ENCODE measurements at regions not wholly inside any gene's neighbourhood (a gene's known extent, or its start where the extent isn't known, plus 50 kb on each side); places are given as distances from the start of the nearest gene placed in this dataset.
A peak's percentile ranks its signal among the peaks of the same experiment; 100 is the strongest.
"Not testable (repeated sequence)": the region's sequence is repeated elsewhere in the genome, so short reads cannot be mapped to it uniquely, and the experiment has no call there.

DNA sequence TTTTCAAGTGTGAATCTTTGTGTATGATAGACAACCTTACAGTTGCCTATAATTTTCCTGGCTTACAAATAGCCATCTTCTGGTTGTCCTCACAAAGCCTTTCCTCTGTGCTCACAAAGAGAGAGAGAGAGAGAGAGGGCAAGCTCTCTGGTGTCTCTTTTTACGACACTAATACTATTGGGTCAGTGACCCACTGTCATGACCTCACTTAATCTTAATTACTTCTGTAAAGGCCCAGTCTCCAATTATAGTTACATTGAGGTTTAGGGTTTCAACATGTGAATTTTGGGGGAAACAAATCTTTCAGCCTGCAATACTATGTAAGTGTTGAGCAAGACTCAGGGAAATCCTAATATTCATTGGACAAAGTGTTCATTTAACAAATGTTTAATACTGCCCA, 167.4 kb upstream of the COL11A1 start:
- no peaks in the 10 kb centered on the region for H3K4me1 ChIP-seq (ENCODE audit: control insufficient read depth, extremely low read depth, insufficient read depth, low read length)
- no peak for TF ChIP-seq EZH2 (IDR thresholded peaks at IDR 0.05; ENCODE audit: low read length, missing control alignments)
- TF ChIP-seq, protein P1, sequence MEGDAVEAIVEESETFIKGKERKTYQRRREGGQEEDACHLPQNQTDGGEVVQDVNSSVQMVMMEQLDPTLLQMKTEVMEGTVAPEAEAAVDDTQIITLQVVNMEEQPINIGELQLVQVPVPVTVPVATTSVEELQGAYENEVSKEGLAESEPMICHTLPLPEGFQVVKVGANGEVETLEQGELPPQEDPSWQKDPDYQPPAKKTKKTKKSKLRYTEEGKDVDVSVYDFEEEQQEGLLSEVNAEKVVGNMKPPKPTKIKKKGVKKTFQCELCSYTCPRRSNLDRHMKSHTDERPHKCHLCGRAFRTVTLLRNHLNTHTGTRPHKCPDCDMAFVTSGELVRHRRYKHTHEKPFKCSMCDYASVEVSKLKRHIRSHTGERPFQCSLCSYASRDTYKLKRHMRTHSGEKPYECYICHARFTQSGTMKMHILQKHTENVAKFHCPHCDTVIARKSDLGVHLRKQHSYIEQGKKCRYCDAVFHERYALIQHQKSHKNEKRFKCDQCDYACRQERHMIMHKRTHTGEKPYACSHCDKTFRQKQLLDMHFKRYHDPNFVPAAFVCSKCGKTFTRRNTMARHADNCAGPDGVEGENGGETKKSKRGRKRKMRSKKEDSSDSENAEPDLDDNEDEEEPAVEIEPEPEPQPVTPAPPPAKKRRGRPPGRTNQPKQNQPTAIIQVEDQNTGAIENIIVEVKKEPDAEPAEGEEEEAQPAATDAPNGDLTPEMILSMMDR (conservative IDR thresholded peaks at IDR 0.05 in 1 of 2, IDR thresholded peaks at IDR 0.05 in 1 of 2; ENCODE audit: low read depth in 1 of 2, low read length in 2 of 2), result no peak
- peak in 1 of 2 donors; percentile 37 for DNase-seq (ENCODE audit: low read depth in 2 of 2)
- no peaks in the 10 kb centered on the region for H3K27me3 ChIP-seq (ENCODE audit: control insufficient read depth, insufficient read depth, low read length)
- H3K27ac ChIP-seq (ENCODE audit: insufficient read depth, low read length), result no peak overlapping the region
- H3K36me3 ChIP-seq (ENCODE audit: control insufficient read depth, insufficient read depth, low read length), result no peaks in the 10 kb centered on the region
- H3K4me2 ChIP-seq (ENCODE audit: extremely low read depth, insufficient read depth, low read length), result no peak overlapping the region
- H2AFZ ChIP-seq (ENCODE audit: low read length), result no peak overlapping the region
- no peaks in the 10 kb centered on the region for H3K79me2 ChIP-seq (ENCODE audit: control insufficient read depth, insufficient read depth, low read length)
- no peaks in the 10 kb centered on the region for H3K9me3 ChIP-seq (ENCODE audit: control insufficient read depth, insufficient read depth, low read depth, low read length)
- H3K9ac ChIP-seq (ENCODE audit: insufficient read depth, low read length), result no peak overlapping the region
- H4K20me1 ChIP-seq (ENCODE audit: control insufficient read depth, extremely low read depth, insufficient read depth, low read length), result no peaks in the 10 kb centered on the region
- no peak overlapping the region for H3K4me3 ChIP-seq (replicated peaks in 1 of 4; ENCODE audit: control extremely low read depth in 1 of 4, insufficient read depth in 1 of 4, low read depth in 3 of 4, low read length in 4 of 4)

DNA sequence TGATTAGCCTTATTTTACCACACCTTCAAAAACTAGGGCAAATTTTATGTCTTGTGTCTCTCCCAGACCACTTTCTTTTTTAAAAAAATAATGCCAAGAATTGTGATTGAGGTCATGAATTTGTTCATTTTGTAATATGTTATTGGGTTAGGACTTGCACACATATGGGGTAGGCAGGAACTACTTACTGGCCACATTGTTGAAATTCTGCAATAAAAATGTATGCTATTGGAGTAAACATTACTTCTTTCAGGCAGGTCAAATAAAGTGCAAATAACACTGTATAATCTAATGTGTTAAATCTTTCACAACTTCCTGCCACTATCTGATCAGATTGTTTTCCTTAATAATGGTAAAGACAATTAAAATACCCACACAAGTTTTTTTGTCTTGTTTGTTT, 166.6 kb upstream of the COL11A1 start:
- TF ChIP-seq, protein P1 (conservative IDR thresholded peaks at IDR 0.05 in 1 of 2, IDR thresholded peaks at IDR 0.05 in 1 of 2; ENCODE audit: low read depth in 1 of 2, low read length in 2 of 2), result no peak
- TF ChIP-seq EZH2 (IDR thresholded peaks at IDR 0.05; ENCODE audit: low read length, missing control alignments), result no peak
- no peaks in the 10 kb centered on the region for H3K79me2 ChIP-seq (ENCODE audit: control insufficient read depth, insufficient read depth, low read length)
- peak in 1 of 2 donors; percentile 26 for DNase-seq (ENCODE audit: low read depth in 2 of 2)
- H3K4me3 ChIP-seq (replicated peaks in 1 of 4; ENCODE audit: control extremely low read depth in 1 of 4, insufficient read depth in 1 of 4, low read depth in 3 of 4, low read length in 4 of 4), result no peak overlapping the region
- H3K9ac ChIP-seq (ENCODE audit: insufficient read depth, low read length), result no peak overlapping the region
- H3K4me2 ChIP-seq (ENCODE audit: extremely low read depth, insufficient read depth, low read length), result no peak overlapping the region
- no peaks in the 10 kb centered on the region for H3K9me3 ChIP-seq (ENCODE audit: control insufficient read depth, insufficient read depth, low read depth, low read length)
- H4K20me1 ChIP-seq (ENCODE audit: control insufficient read depth, extremely low read depth, insufficient read depth, low read length), result no peaks in the 10 kb centered on the region
- H2AFZ ChIP-seq (ENCODE audit: low read length), result no peak overlapping the region
- H3K36me3 ChIP-seq (ENCODE audit: control insufficient read depth, insufficient read depth, low read length), result no peaks in the 10 kb centered on the region
- no peaks in the 10 kb centered on the region for H3K27me3 ChIP-seq (ENCODE audit: control insufficient read depth, insufficient read depth, low read length)
- no peaks in the 10 kb centered on the region for H3K4me1 ChIP-seq (ENCODE audit: control insufficient read depth, extremely low read depth, insufficient read depth, low read length)
- no peak overlapping the region for H3K27ac ChIP-seq (ENCODE audit: insufficient read depth, low read length)

DNA sequence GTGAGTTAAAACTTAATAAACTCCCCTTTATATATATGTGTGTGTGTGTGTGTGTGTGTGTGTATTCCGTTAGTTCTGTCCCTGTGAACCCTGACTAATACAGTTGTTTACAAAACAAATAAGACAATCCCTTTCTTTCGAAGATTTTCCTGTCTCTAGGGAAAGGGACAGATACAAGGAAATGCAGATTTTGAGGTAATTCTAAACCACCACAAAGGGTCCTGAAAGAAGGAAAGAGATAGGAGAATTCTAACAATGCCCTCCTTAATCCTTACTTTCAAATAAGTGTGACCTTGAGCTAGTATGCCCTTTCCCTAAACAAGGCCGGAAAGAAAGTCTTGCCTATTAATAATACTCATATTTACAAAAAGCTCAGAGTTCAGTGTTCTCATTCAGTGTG, 164.8 kb upstream of the COL11A1 start:
- Histone ChIP-seq H3K79me2 (ENCODE audit: control insufficient read depth, insufficient read depth, low read length) (no peaks in the 10 kb centered on the region), H3K36me3 (ENCODE audit: control insufficient read depth, insufficient read depth, low read length) (no peaks in the 10 kb centered on the region), H4K20me1 (ENCODE audit: control insufficient read depth, extremely low read depth, insufficient read depth, low read length) (no peaks in the 10 kb centered on the region), H3K4me3 (replicated peaks in 1 of 4; ENCODE audit: control extremely low read depth in 1 of 4, insufficient read depth in 1 of 4, low read depth in 3 of 4, low read length in 4 of 4) (no peak overlapping the region), H3K27ac (ENCODE audit: insufficient read depth, low read length) (no peak overlapping the region), H3K9ac (ENCODE audit: insufficient read depth, low read length) (no peak overlapping the region), H2AFZ (ENCODE audit: low read length) (no peak overlapping the region), H3K4me2 (ENCODE audit: extremely low read depth, insufficient read depth, low read length) (no peak overlapping the region), H3K9me3 (ENCODE audit: control insufficient read depth, insufficient read depth, low read depth, low read length) (no peaks in the 10 kb centered on the region), H3K27me3 (ENCODE audit: control insufficient read depth, insufficient read depth, low read length) (no peaks in the 10 kb centered on the region), H3K4me1 (ENCODE audit: control insufficient read depth, extremely low read depth, insufficient read depth, low read length) (no peaks in the 10 kb centered on the region)
- DNase-seq (ENCODE audit: low read depth in 2 of 2), result no peak
- TF ChIP-seq EZH2 (IDR thresholded peaks at IDR 0.05; ENCODE audit: low read length, missing control alignments), result no peak
- TF ChIP-seq, protein P1 (conservative IDR thresholded peaks at IDR 0.05 in 1 of 2, IDR thresholded peaks at IDR 0.05 in 1 of 2; ENCODE audit: low read depth in 1 of 2, low read length in 2 of 2), result no peak

DNA sequence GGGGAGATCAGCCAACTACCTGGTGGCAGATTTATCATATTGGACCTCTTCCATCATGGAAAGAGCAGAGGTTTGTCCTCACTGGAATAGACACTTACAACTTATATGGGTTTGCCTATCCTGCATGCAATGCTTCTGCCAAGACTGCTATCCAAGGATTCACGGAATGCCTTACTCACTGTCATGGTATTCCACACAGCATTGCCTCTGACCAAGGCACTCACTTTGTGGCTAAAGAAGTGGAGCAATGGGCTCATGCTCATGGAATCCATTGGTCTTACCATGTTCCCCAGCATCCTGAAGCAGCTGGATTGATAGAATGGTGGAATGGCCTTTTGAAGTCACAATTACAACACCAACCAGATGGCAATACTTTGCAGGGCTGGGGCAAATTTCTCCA, 163.1 kb upstream of the COL11A1 start:
- not testable (repeated sequence) for H3K27me3 ChIP-seq (ENCODE audit: control insufficient read depth, insufficient read depth, low read length); H3K4me1 ChIP-seq (ENCODE audit: control insufficient read depth, extremely low read depth, insufficient read depth, low read length); H3K27ac ChIP-seq (ENCODE audit: insufficient read depth, low read length); H3K9me3 ChIP-seq (ENCODE audit: control insufficient read depth, insufficient read depth, low read depth, low read length); H3K9ac ChIP-seq (ENCODE audit: insufficient read depth, low read length); H3K79me2 ChIP-seq (ENCODE audit: control insufficient read depth, insufficient read depth, low read length); H3K4me3 ChIP-seq (replicated peaks in 1 of 4; ENCODE audit: control extremely low read depth in 1 of 4, insufficient read depth in 1 of 4, low read depth in 3 of 4, low read length in 4 of 4); H3K4me2 ChIP-seq (ENCODE audit: extremely low read depth, insufficient read depth, low read length); H2AFZ ChIP-seq (ENCODE audit: low read length); H3K36me3 ChIP-seq (ENCODE audit: control insufficient read depth, insufficient read depth, low read length); H4K20me1 ChIP-seq (ENCODE audit: control insufficient read depth, extremely low read depth, insufficient read depth, low read length)
- peak; percentile 21 to 97 for DNase-seq (ENCODE audit: low read depth in 2 of 2)
